C1 segment of cervical spinal cord (tissue), 14 donors: ENCODE measurements at regions not wholly inside any gene's neighbourhood (a gene's known extent, or its start where the extent isn't known, plus 50 kb on each side); places are given as distances from the start of the nearest gene placed in this dataset.
"Not testable (repeated sequence)": the region's sequence is repeated elsewhere in the genome, so short reads cannot be mapped to it uniquely, and the experiment has no call there.

Experiments
- DNase-seq, 14 donors: peaks; one replicate each; lab custom pipeline; 2025; lab: John Stamatoyannopoulos, UW

DNA sequence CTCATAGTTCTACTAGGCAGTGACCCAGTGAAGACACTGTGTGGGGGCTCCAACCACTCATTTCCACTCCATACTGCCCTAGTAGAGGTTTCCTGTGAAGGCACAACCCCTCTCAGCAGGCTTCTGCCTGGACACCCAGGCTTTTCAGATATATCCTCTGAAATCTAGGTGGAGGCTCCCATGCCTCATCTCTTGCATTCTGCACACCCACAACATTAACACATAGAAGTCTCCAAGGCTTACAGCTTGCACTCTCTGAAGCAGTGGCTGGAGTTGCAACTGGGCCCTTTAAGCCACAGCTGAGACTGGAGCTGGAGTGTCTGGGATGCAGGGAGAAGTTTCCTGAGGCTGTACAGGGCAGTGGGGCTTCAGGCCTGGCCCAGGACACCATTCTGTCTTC lies 347.7 kb upstream of the SPRY2 start:
- no peak for DNase-seq

DNA sequence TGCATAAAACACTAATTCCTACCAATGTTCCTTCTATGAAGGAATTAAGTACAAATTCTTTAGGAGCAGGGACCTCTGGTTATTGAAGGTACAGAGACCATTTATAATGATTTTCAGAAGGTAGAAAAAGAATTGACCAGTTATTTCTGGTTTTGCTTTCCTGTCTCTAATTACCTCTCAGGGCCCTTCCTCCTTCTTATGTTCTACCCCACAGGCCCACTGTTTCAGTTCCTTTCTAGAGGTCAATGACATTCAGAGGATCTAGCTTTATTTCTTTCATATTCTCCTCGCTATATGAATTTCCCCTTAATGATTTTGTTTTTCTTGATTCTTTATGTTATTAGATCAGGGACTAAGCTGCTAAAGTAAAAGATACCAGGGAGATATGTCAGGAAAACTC lies 345.0 kb upstream of the SPRY2 start:
- no peak for DNase-seq

DNA sequence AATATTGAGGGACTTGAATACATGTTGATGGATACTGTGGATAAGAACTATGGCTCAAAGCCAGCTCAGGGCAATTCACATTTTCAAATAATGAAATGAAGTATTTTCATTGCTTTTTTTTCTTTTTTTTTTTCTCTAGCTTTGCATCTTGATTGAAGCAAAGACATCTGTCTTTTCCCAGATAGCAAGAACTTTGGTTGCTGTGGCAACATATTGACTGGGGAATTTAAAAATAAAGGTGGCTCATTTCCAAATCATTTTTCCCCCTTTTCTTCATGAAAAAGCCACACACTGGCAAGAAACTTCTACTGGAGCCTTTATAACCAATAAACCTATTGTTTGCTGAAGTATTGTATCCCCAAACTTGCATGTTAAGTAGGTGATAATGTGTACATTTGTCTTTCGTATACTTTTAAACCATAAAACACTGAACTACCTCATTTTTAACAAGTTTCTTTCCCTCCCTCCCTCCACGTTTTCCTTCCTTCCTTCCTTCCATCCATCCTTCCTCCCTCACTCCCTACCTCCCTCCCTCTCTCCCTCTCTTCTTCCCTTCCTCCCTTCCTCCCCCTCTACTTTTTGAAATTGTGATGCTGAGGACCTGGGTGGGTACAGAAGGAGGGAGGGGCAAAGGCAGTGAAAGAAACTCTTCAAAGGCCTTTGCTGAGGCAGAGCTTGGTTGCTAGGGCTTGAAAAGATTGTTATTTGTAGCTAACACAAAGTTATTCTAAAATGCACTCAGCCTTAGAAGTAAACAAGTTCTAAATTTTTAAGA lies 343.5 kb upstream of the SPRY2 start:
- DNase-seq, result no peak

GRCh38 chr13:80680786-80681366 lies 339.9 kb upstream of the SPRY2 start:
- no peak for DNase-seq

DNA sequence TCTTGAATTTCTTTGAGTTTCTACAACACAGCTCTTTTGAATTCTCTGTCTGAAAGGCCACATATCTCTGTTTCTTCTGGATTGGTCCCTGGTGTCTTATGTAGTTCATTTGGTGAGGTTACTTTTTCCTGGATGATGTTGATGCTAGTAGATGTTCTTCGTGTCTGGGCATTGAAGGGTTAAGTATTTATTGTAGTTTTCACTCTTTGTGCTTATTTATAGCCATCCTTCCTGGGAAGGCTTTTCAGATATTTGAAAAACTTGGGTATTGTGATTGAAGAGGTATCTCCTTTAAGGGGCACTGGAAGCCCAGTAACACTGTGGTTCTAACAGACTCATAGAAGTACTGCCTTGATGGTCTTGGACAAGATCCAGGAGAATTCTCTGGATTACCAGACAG lies 338.5 kb upstream of the SPRY2 start:
- DNase-seq, result no peak

DNA sequence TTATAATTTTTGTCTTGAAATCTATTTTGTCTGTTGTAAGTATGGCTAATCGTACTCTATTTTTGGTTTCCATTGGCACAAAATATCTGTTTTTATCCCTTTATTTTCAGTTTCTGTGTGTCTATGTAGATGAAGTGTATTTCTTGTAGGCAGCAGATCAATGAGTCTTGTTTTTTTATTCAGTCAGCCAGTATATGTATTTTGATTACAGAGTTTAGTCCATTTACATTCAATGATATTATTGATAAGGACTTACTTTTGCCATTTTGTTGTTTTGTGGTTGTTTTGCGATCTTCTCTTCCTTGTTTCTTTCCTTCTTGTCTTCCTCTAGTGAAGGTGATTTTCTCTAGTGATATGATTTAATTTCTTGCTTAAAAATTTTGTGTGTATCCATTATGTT lies 336.3 kb upstream of the SPRY2 start:
- no peak for DNase-seq

DNA sequence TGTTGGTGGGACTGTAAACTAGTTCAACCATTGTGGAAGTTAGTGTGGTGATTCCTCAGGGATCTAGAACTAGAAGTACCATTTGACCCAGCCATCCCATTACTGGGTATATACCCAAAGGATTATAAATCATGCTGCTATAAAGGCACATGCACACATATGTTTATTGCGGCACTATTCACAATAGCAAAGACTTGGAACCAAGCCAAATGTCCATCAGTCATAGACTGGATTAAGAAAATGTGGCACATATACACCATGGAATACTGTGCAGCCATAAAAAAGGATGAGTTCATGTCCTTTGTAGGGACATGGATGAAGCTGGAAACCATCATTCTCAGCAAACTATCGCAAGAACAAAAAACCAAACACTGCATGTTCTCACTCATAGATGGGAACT lies 334.5 kb upstream of the SPRY2 start:
- DNase-seq, result not testable (repeated sequence)

DNA sequence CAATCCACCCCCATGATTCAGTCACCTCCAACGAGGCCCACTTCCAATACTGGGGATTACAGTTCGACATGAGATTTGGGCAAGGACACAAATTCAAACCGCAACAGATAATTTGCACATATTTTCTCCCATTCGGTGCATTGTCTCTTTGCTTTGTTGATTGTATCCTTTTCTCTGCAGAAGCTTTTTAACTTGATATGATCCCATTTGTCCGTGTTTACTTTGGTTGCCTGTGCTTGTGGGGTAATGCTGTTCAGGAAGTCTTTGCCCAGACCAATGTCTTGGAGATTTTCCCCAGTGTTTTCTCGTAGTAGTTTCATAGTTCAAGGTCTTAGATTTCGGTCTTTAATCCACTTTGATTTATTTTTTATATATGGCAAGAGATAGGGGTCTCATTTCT lies 330.8 kb upstream of the SPRY2 start:
- DNase-seq, result no peak

DNA sequence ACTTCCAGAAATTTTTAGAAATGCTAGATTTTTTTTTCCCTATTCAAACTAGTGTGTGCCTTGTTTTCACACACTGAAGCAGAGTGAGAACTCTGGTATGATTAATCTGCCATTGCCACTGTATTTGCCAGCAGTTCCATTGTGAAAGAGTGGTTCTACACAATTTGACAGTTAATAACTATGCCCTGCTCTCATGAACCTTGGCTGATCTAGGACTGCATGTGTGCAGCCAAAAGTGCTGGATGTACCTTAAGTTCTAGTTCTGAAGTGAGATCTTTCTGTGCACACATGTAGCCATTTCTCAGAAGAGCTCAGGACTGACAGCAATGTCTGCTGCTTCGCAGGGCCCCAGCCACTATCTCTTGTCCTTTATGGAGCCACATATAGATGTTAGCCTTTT lies 328.2 kb upstream of the SPRY2 start:
- DNase-seq, result peak in 1 of 14 donors; percentile 18

DNA sequence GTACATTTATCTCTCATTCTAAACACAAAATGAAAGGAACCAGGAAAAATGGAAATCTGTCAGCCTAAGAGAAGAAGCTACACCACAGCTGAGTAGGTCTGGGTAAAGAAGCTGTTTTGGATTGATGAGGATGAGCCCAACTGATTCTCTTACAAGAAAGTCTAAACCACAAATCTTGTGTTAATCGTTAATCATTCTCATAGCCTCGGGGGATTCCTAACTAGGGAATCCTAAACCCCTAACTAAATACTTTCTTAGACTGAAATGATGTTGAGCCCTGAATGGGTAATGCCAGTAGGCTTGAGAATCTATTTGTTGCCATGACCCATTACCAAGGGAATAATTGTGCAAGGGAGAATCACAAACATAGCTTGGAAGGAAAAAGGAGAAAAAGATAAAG lies 327.5 kb upstream of the SPRY2 start:
- no peak for DNase-seq

- DNase-seq, result no peak
These were observed 326.0 kb upstream of the SPRY2 start for GRCh38 chr13:80666782-80667552.

DNA sequence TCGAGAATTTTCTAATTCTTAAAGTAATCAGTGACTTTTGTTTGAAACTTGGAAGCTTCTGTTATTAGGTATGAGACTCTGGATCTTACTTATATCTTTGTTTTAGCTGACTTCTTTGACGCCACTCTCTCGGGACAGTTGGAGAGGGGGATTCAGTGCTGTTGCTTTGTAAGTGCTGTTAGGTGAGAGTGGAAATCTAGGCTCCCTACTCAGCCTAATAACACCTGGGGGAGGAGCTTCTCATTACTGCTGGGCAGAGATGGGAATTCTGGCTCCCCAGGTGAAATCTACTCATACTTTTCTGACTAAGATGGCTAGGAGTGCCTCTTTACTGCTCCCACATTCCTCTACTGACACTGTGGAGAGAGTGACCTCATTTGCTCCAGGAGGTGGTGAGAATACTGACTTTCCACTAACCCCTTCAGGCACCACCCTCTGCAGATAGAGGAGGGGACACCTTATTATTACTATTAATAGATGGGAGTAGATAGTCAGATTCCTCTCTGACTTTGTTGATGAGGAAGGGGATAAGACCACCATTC lies 324.9 kb upstream of the SPRY2 start:
- no peak for DNase-seq

GRCh38 chr13:80664950-80665349 lies 324.0 kb upstream of the SPRY2 start:
- no peak for DNase-seq

- DNase-seq, result no peak
These were observed 322.9 kb upstream of the SPRY2 start for GRCh38 chr13:80663788-80664187.

- DNase-seq, result no peak
These were observed 317.8 kb upstream of the SPRY2 start for GRCh38 chr13:80658705-80659104.

- DNase-seq, result no peak
These were observed 315.6 kb upstream of the SPRY2 start for GRCh38 chr13:80656512-80656904.

GRCh38 chr13:80655778-80656511 lies 315.0 kb upstream of the SPRY2 start:
- no peak for DNase-seq

GRCh38 chr13:80654638-80655249 lies 313.8 kb upstream of the SPRY2 start:
- no peak for DNase-seq

- DNase-seq, result no peak
These were observed 308.3 kb upstream of the SPRY2 start for GRCh38 chr13:80649274-80649673.

DNA sequence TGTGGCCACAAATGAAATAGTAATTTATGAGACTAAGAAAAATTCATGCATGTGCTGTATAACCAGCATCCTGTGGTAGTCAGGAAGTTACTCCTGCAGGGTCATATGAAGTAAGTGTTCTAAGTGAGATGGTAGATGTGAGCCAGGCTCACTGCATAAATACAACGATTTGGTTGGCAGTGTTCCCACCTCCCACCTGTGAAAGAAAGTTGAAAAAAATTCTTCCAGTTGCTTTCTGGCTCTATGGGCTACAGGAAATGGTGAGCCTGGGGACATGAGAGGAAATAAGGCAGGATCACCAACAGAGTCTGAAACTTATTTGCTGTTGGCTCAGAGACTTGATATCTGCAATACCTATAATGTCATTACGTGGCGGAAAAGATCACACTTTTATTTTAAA lies 301.7 kb upstream of the SPRY2 start:
- DNase-seq, result no peak

GRCh38 chr13:80633251-80633650 lies 292.3 kb upstream of the SPRY2 start:
- no peak for DNase-seq
